Epithelial cell of esophagus (primary cell): ENCODE measurements at regions not wholly inside any gene's neighbourhood (a gene's known extent, or its start where the extent isn't known, plus 50 kb on each side); places are given as distances from the start of the nearest gene placed in this dataset.
A peak's percentile ranks its signal among the peaks of the same experiment; 100 is the strongest.

ENCODE experiments used
- DNase-seq: peaks from one replicate; pipeline ENCODE4 v3.0.0; 2010; ENCODE audit warnings: low read depth
- H3K4me3 ChIP-seq: 2 replicates; pipeline ENCODE4 v1.5.1; 2011; ENCODE audit warnings: mild to moderate bottlenecking, low read length, control low read depth
- CTCF ChIP-seq: IDR thresholded peaks from 2 replicates; pipeline ENCODE4 v1.5.1; 2011; ENCODE audit warnings: low read depth, mild to moderate bottlenecking, low read length, control low read depth, inconsistent platforms; ENCODE audit not compliant: insufficient read depth; ENCODE audit errors: missing control alignments

DNA sequence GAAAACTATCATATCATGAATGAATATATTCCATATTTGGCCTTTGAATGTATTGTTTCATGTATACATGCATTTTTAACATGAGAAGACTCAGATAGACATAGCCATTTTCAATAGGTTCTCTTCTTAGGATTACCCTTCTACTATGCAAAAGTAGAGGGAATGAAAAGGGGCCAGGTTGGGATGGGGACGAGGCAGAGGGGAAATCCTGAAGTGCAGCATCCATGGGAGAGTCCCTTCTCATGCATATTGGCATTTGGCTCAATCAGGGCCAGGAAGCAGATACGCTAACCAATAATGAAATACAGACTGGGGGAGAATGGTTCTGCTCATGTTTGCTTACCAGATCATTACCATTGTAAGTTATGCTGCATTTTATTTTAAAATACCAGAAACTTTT lies 475.8 kb downstream of the STK39 start:
- no peak for TF ChIP-seq CTCF
- no peak for DNase-seq
- no peak overlapping the region for H3K4me3 ChIP-seq

GRCh38 chr2:167769020-167769419 lies 478.4 kb downstream of the STK39 start:
- no peak overlapping the region for H3K4me3 ChIP-seq
- TF ChIP-seq CTCF: no peak

GRCh38 chr2:167767830-167768229 lies 479.6 kb downstream of the STK39 start:
- TF ChIP-seq CTCF: no peak
- H3K4me3 ChIP-seq: no peak overlapping the region
- no peak for DNase-seq

More at GRCh38 chr2:167769020-167769419, 478.4 kb downstream of the STK39 start:
- DNase-seq: no peak

DNA sequence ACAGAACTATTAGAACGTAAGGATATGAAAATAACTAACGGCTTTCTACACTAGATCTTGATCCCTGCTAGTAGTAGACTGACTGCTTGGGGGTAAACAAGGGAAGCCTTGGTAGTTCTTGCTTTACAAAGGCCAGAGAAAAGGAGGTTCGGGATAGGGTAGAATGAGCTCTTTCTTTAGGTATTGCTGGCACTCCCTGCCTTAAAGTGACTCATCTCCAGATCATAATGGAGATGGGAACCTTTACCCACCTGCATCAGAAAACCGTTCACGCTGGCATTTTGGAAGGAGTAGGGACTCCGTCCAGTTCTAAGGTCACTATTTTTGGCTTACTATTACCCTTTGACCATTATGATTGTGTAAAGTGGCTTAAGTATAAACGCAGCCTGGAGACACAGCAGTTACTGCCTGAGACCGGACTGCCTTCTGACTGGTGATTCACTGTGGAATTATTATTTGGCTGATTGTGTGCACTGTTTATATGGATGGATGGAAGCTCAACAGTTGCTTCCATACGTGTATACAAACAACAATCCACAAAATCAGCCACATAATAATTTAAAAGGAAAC lies 482.5 kb downstream of the STK39 start:
- H3K4me3 ChIP-seq: no peak overlapping the region
- no peak for TF ChIP-seq CTCF
- DNase-seq: peak; percentile 33

GRCh38 chr2:167761465-167762136 lies 485.8 kb downstream of the STK39 start:
- no peak overlapping the region for H3K4me3 ChIP-seq
- TF ChIP-seq CTCF: no peak
- DNase-seq: no peak

- no peak overlapping the region for H3K4me3 ChIP-seq
- DNase-seq: no peak
- TF ChIP-seq CTCF: no peak
Observed at GRCh38 chr2:167759531-167759930, 487.9 kb downstream of the STK39 start.

DNA sequence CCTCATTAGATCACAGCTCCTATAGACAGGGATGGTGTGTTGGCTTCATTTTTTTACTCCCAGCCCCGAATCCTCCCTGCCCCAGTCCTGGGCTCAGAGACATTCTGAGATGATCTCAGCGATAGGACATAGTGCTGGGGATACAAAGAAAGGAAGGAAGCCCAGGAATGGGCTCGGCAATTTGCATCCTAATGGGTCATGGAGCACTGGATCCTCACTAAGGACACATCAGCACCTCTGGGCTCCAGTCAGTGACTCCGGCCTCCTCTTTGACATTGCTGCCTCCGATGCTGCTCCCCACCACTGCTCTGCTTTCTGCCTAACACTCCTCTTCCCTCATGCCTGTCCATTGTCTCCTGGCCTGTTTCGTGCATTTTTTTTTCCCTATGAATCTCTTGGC lies 489.1 kb downstream of the STK39 start:
- DNase-seq: no peak
- H3K4me3 ChIP-seq: no peak overlapping the region
- no peak for TF ChIP-seq CTCF
